Type B pancreatic cell (in vitro differentiated cells): ENCODE measurements at regions not wholly inside any gene's neighbourhood (a gene's known extent, or its start where the extent isn't known, plus 50 kb on each side); places are given as distances from the start of the nearest gene placed in this dataset.

Experiments
- DNase-seq: peaks from one replicate; pipeline ENCODE4 v3.0.0; 2021; ENCODE audit warnings: mixed read lengths; ENCODE audit not compliant: unreplicated experiment; ENCODE audit errors: extremely low spot score
- H3K27ac Mint-ChIP-seq: 2 replicates; pipeline ENCODE4 v1.8.0; 2021; ENCODE audit warnings: mild to moderate bottlenecking, mixed read lengths
- H3K27me3 Mint-ChIP-seq: 2 replicates; pipeline ENCODE4 v1.8.0; 2021; ENCODE audit warnings: mixed read lengths
- H3K36me3 Mint-ChIP-seq: 2 replicates; pipeline ENCODE4 v1.8.0; 2021; ENCODE audit warnings: mixed read lengths
- H3K4me1 Mint-ChIP-seq: one replicate; pipeline ENCODE4 v1.8.0; 2021; ENCODE audit warnings: mixed read lengths; ENCODE audit not compliant: unreplicated experiment
- H3K4me3 Mint-ChIP-seq: 2 replicates; pipeline ENCODE4 v1.8.0; 2021; ENCODE audit warnings: mild to moderate bottlenecking, mixed read lengths
- H3K9me3 Mint-ChIP-seq: 2 replicates; pipeline ENCODE4 v1.8.0; 2021; ENCODE audit warnings: mixed read lengths
- CTCF ChIP-seq: fragments of 200-600 bp; sonication (generic); conservative IDR thresholded peaks from 2 replicates; pipeline ENCODE4 v1.5.0; 2021; ENCODE audit warnings: antibody characterized with exemption, mild to moderate bottlenecking

GRCh38 chr17:54536306-54536705, 364.3 kb upstream of the TOM1L1 start:
- Mint-ChIP-seq H3K27me3 (no peaks in the 10 kb centered on the region), H3K4me1 (no peaks in the 10 kb centered on the region), H3K4me3 (no peak overlapping the region), H3K36me3 (no peaks in the 10 kb centered on the region), H3K27ac (no peak overlapping the region), H3K9me3 (no peaks in the 10 kb centered on the region)
- no peak for DNase-seq
- no peak for TF ChIP-seq CTCF

- H3K4me1 Mint-ChIP-seq: no peaks in the 10 kb centered on the region
- no peak for DNase-seq
- H3K27me3 Mint-ChIP-seq: no peaks in the 10 kb centered on the region
- TF ChIP-seq CTCF: no peak
- no peaks in the 10 kb centered on the region for H3K36me3 Mint-ChIP-seq
- H3K4me3 Mint-ChIP-seq: no peak overlapping the region
- H3K9me3 Mint-ChIP-seq: no peaks in the 10 kb centered on the region
- no peak overlapping the region for H3K27ac Mint-ChIP-seq
Measured at GRCh38 chr17:54537656-54538055, 363.0 kb upstream of the TOM1L1 start.

GRCh38 chr17:54544249-54544648, 356.4 kb upstream of the TOM1L1 start:
- DNase-seq: no peak

DNA sequence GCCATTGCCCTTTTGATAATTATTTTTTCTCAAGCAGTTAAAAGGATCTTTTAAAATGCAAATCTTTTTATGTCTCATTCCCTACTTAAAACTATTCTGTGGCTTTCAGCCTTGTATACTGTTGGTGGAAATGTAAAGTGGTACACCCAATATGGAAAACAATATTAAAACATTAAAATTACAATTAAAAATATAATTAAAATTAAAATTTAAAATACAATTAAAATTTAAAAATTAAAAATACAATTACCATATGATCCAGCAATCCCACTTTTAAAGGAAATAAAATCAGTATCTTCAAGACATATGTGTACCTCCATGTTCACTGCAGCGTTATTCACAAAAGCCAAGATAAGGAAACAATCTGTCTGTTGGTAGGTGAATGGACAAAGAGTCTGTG, 340.8 kb upstream of the TOM1L1 start:
- Mint-ChIP-seq H3K9me3 (no peaks in the 10 kb centered on the region), H3K27me3 (no peaks in the 10 kb centered on the region), H3K36me3 (no peaks in the 10 kb centered on the region), H3K4me1 (no peaks in the 10 kb centered on the region), H3K4me3 (no peak overlapping the region), H3K27ac (no peak overlapping the region)
- TF ChIP-seq CTCF: no peak
- DNase-seq: no peak

More at GRCh38 chr17:54544249-54544648, 356.4 kb upstream of the TOM1L1 start:
- no peaks in the 10 kb centered on the region for H3K27me3 Mint-ChIP-seq
- H3K9me3 Mint-ChIP-seq: no peaks in the 10 kb centered on the region
- TF ChIP-seq CTCF: peak; percentile 27
- H3K27ac Mint-ChIP-seq: no peak overlapping the region
- H3K36me3 Mint-ChIP-seq: no peaks in the 10 kb centered on the region
- no peak overlapping the region for H3K4me3 Mint-ChIP-seq
- H3K4me1 Mint-ChIP-seq: no peaks in the 10 kb centered on the region

DNA sequence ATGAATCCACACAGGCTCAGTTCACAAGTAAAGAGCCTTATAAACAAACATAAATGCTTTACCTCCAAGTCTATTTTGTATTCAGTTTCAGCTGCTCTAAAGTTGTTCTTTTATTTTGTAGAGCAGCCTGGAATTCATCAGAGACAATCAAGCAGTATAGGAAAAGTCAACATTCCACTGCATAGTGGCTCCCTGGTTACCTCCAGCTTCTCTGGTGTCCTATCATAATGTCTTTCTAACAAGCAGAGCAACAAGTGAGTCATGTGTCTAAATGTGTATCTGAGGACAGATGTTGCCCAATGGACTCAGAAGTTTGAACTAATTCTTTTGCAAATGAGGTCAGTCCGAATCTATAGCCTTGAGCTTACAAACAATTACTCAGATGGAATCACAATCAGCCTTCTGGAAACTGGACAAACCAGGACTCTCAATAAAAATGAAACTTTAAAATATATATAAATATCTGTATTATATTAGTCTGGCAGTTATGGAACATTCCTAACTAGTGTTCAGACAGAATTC, 292.0 kb upstream of the TOM1L1 start:
- Mint-ChIP-seq H3K4me1 (no peaks in the 10 kb centered on the region), H3K4me3 (no peak overlapping the region), H3K27me3 (no peaks in the 10 kb centered on the region), H3K27ac (no peak overlapping the region), H3K9me3 (peaks cover 6% of the 10 kb centered on the region), H3K36me3 (no peaks in the 10 kb centered on the region)
- no peak for TF ChIP-seq CTCF
- no peak for DNase-seq
